AG09309 (cell line): ENCODE measurements at regions not wholly inside any gene's neighbourhood (a gene's known extent, or its start where the extent isn't known, plus 50 kb on each side); places are given as distances from the start of the nearest gene placed in this dataset.

Experiments used
- DNase-seq: peaks from one replicate; pipeline ENCODE4 v3.0.0-alpha.2; 2010; ENCODE audit warnings: low read depth
- H3K4me3 ChIP-seq: 2 replicates; pipeline ENCODE4 v1.5.1; 2011; ENCODE audit warnings: mild to moderate bottlenecking, low read depth, low read length, moderate library complexity; ENCODE audit not compliant: control insufficient read depth
- TF ChIP-seq, protein P1 (sequence below): IDR thresholded peaks from 2 replicates; pipeline ENCODE4 v1.5.1; 2011; ENCODE audit warnings: mild to moderate bottlenecking, low read depth, low read length, inconsistent platforms; ENCODE audit not compliant: insufficient read depth, control insufficient read depth; ENCODE audit errors: missing control alignments

DNA sequence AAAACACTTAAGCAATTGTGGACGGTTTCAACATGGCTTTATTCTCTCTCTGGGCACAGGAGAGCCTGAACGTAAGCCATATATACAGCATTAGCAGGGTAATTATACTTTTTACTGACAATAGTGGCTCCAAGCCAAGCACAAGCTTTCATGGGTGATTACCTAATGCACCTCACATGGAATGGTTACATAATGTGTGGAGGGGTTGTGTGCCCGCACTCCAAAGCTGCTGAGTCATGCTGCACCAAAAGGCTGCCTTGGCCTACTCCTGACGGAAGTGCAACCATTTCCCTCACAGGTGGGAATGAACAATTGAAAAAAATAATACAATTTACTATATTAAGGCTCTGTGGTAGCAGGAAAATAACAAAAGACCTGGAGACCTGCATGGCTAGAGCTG is 86.5 kb upstream of the ATP10B start:
- no peak overlapping the region for H3K4me3 ChIP-seq
- TF ChIP-seq, protein P1, sequence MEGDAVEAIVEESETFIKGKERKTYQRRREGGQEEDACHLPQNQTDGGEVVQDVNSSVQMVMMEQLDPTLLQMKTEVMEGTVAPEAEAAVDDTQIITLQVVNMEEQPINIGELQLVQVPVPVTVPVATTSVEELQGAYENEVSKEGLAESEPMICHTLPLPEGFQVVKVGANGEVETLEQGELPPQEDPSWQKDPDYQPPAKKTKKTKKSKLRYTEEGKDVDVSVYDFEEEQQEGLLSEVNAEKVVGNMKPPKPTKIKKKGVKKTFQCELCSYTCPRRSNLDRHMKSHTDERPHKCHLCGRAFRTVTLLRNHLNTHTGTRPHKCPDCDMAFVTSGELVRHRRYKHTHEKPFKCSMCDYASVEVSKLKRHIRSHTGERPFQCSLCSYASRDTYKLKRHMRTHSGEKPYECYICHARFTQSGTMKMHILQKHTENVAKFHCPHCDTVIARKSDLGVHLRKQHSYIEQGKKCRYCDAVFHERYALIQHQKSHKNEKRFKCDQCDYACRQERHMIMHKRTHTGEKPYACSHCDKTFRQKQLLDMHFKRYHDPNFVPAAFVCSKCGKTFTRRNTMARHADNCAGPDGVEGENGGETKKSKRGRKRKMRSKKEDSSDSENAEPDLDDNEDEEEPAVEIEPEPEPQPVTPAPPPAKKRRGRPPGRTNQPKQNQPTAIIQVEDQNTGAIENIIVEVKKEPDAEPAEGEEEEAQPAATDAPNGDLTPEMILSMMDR: no peak
- DNase-seq: no peak

DNA sequence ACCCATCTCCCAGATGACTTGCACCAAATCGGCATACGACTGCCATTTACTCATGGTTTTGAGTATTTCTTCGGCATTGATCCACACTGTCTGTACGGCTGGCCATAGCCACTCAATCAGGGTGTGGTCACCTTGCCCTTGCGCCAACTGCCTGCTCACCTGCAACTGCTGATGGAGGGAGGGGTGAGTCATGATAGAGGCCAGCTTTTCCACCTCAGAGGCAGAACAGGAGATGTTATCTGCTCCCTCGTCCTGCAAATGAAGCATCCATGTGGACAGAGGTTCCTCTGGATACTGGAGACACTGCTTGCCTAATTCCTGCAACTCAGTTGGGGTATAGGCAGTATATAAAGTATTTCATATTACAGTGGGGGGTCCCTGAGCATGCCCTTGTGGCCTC is 85.6 kb upstream of the ATP10B start:
- TF ChIP-seq, protein P1: no peak
- no peak for DNase-seq

DNA sequence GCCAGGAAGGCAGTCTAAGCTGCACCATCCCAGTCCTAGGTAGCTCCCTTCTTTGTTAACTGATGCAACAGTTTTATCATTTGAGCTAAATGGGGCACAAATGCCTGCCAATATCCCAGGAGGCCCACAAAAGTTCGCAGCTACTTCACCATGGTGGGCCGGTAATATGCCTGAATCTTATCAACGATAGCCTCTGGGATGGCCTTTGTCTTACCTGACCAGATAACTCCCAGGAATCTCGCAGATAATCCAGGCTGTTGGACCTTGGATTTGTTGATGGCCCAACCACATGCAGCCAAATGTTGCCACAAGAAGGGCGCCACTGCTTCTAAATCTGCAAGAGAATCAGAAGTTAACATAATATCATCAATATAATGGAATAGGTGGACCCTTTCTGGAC is 83.8 kb upstream of the ATP10B start:
- DNase-seq: no peak
- TF ChIP-seq, protein P1: no peak
- no peak overlapping the region for H3K4me3 ChIP-seq

More for the DNA sequence above, 85.6 kb upstream of the ATP10B start:
- H3K4me3 ChIP-seq: no peak overlapping the region

DNA sequence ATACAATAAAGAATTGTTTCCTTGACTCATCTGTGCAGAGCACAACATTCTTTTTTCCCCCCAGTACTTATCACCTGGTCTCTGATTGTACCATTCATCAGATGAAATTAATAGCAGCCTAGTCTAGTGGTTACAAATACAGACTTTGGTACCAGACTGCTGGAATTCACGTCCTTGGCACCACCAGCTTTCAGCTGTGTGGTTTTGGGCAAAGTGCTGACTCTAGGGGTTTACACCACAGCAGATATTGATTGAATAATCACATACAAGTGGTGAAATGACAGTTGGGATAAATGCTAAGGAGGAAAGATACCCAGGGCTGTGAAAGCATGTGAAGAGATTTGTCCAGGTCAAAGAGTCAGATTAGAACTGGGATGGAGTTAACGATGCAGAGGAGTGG is 79.3 kb upstream of the ATP10B start:
- no peak overlapping the region for H3K4me3 ChIP-seq
- TF ChIP-seq, protein P1: no peak
- no peak for DNase-seq

DNA sequence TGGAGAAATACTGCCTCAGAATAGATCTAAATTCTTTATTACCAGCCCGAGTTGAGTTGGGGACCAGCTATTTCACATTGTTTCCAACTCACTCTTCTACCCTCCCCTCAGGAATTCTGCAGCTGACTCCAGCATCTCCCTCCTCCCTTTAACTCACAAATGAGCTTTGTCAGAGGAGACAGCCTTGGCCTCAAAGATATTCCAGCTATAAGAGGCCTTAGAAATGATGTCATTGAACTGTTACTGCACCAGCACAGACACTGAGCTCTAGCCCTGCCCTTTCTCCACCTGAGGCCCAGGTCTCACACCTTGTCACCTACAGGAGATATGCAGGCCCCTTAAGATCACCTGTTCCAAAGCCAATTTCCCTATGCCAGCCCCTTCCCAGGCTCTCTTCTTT is 78.4 kb upstream of the ATP10B start:
- TF ChIP-seq, protein P1: no peak
- no peak overlapping the region for H3K4me3 ChIP-seq
- no peak for DNase-seq

DNA sequence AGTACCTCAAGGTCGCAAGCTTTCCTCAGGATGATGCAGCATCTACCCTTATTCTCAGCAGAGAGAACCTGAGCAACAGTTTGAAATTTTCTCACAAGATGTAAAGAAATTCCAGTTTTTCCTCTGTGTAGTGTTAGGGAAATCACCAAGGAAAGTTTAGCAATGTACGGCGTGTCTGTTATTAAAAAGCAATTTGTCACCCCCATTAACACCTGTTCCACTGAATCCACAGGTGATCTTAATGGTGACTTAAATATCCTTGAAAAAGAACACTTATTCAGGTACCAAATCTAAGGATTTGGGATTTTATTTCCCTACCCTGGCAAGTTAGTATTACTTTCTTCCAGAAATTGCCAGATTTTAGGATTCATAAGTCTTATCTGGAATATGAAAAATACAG is 77.9 kb upstream of the ATP10B start:
- no peak overlapping the region for H3K4me3 ChIP-seq
- TF ChIP-seq, protein P1: no peak
- no peak for DNase-seq

DNA sequence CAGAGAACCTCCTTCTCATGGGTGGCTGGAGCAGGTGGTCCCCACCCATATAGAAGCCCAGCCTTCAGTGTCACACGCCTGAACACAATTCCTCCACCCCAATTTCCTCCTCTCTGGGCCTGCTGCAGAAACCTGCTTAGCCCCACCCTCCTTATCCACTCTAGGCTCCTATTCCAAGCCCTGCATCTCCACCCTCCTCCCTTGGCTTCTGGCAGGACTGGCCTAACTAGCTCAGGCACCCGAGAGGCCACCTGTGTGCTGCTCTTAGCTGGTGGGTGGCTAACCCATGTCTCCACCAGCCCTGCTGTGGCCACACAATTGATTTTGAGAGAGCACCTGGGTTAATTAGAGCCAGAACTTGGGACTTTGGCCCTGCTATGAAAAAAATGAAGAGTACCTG is 77.3 kb upstream of the ATP10B start:
- no peak overlapping the region for H3K4me3 ChIP-seq
- TF ChIP-seq, protein P1: no peak
- no peak for DNase-seq
